Large intestine (tissue), 3 donors: ENCODE measurements at regions not wholly inside any gene's neighbourhood (a gene's known extent, or its start where the extent isn't known, plus 50 kb on each side); places are given as distances from the start of the nearest gene placed in this dataset.
"Not testable (repeated sequence)": the region's sequence is repeated elsewhere in the genome, so short reads cannot be mapped to it uniquely, and the experiment has no call there.

Experiments
- DNase-seq, 2 donors: peaks; one replicate each; pipeline versions ENCODE4 v3.0.0 to v3.0.0-alpha.2; 2013
- H3K27ac ChIP-seq: one replicate; pipeline ENCODE4 v1.5.1; 2013; ENCODE audit warnings: low read length
- H3K27me3 ChIP-seq: 2 replicates; pipeline ENCODE4 v1.6.1; 2013; ENCODE audit warnings: low read length; ENCODE audit not compliant: control insufficient read depth, insufficient read depth
- H3K36me3 ChIP-seq: 2 replicates; pipeline ENCODE4 v1.6.1; 2013; ENCODE audit warnings: low read length; ENCODE audit not compliant: control insufficient read depth, insufficient read depth
- H3K4me1 ChIP-seq: one replicate; pipeline ENCODE4 v1.6.1; 2013; ENCODE audit warnings: low read length; ENCODE audit not compliant: control insufficient read depth, insufficient read depth
- H3K4me3 ChIP-seq: one replicate; pipeline ENCODE4 v1.5.1; 2013; ENCODE audit warnings: low read length
- H3K9me3 ChIP-seq: one replicate; pipeline ENCODE4 v1.6.1; 2013; ENCODE audit warnings: mild to moderate bottlenecking, low read depth, low read length, moderate library complexity; ENCODE audit not compliant: control insufficient read depth
- WGBS: methylation state at CpG from one replicate; pipeline ENCODE4 v1.1.5; 2013; ENCODE audit warnings: low lambda C conversion rate; ENCODE audit not compliant: insufficient coverage; 5-methylcytosine and 5-hydroxymethylcytosine counted together

DNA sequence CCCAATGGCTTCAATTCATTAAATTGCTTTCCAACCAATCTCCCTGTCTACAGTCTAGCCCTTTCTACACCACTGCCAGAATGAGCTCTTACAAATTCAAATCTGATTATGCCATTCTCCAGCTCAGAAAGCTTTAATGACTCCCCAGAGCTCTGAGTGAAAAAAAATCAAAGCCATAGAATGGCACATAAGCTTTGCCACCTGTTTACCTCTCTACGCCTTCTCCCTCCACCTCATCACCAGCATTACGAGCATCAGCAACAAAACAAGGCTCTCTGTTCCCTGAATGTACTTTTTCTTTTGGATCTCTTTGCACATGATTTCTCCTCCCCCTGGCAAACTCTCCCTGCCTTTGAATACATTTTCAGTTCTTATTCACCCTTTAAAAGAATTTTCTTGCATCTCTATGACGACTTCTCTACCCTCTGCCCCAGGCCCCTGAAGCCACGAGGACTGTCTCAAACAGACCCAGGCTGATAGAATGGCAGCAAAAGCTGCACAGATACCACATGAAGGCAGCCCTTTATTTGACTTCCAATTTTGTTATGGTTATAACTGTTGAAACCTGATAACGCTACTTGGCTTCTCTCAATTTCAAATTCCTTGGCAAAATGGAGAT, 516.0 kb downstream of the PCDH7 start:
- Histone ChIP-seq H3K4me3 (no peak overlapping the region), H3K27ac (no peak overlapping the region), H3K4me1 (peaks cover 2% of the 10 kb centered on the region), H3K9me3 (peaks cover 10% of the 10 kb centered on the region), H3K27me3 (no peaks in the 10 kb centered on the region), H3K36me3 (no peaks in the 10 kb centered on the region)
- DNase-seq: no peak
- 85% methylated on average over 5 of the region's 5 CpGs for WGBS

DNA sequence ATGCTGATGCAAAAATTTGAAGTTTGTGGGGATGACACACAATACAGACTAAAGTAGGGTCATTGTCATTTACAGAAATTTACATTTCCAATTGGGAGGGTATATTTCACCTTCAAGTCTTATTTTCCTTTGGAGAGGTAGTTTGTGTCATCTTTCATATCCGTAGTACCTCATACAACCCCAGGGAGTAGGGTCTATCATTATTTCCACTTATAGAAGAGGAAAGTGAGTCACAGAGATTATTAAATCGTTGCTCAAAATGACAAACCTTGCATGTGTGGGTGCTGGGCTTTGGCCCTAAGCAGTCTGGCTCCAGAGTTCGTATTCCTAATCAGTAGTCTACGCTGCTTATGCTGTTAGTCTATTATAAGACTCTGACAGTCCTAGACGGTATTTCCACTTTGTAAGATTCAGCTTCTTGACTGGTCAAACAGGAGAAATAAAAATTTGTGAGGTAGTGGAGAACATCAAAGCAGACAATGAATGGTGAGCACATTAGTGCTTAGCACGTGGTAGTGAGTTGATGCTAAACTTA, 516.5 kb downstream of the PCDH7 start:
- no CpG with 5 or more reads among the region's 6 CpGs for WGBS
- no peak for DNase-seq
- Histone ChIP-seq H3K4me1 (peaks cover 2% of the 10 kb centered on the region), H3K36me3 (no peaks in the 10 kb centered on the region), H3K27me3 (no peaks in the 10 kb centered on the region), H3K27ac (no peak overlapping the region), H3K9me3 (peaks cover 10% of the 10 kb centered on the region), H3K4me3 (no peak overlapping the region)

DNA sequence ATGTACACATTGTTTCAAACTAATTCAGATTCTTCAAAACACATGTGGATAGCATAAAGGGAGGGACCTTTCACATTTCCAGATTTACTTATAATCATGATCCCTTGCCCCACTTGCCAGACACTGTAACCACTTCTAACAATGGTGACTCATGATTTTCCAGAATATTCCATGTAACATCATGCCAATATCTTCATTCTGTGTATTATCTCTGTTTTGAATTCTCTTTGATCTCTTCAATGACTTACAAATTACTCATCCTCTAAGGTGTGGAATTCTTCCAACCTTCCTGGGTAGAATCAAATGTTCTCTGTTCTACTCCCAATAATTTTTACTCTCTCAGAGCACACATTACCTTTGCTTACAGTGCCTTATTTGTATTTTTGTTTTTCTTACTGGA, 517.1 kb downstream of the PCDH7 start:
- Histone ChIP-seq H3K4me1 (peaks cover 2% of the 10 kb centered on the region), H3K36me3 (no peaks in the 10 kb centered on the region), H3K27me3 (no peaks in the 10 kb centered on the region), H3K27ac (no peak overlapping the region), H3K4me3 (no peak overlapping the region), H3K9me3 (peaks cover 10% of the 10 kb centered on the region)
- no peak for DNase-seq

GRCh38 chr4:31239886-31240285, 519.7 kb downstream of the PCDH7 start:
- Histone ChIP-seq H3K27me3 (no peaks in the 10 kb centered on the region), H3K36me3 (no peaks in the 10 kb centered on the region), H3K4me3 (no peak overlapping the region), H3K27ac (no peak overlapping the region), H3K4me1 (peaks cover 2% of the 10 kb centered on the region), H3K9me3 (peaks cover 10% of the 10 kb centered on the region)
- no peak for DNase-seq

DNA sequence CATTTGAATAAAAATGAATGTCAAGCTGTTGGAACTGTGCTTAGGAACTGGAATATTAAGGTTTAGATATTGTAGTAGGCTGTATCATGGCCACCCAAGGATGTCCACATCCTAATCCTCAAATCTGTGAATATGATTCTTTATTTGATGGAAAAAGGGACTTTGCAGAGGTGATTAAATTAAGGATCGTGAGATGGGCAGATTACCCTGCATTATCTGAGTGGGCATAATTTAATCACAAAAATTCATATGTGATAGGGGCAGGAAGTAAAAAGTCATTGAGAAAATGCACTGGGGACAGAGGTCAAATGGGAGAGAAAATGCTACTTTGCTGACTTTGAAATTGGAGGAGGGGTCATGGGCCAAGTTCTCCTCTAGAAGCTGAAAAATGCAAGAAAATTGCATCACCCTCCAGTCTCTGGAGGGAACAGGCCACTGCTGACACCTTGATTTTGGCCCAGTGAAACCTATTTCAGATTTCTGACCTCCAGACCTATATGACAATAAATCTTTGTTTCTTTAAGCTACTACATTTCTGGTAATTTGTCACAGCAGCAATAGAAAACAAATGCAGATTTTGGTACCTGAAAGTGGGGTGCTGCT, 521.4 kb downstream of the PCDH7 start:
- Histone ChIP-seq H3K9me3 (peaks cover 10% of the 10 kb centered on the region), H3K27me3 (no peaks in the 10 kb centered on the region), H3K4me1 (no peaks in the 10 kb centered on the region), H3K27ac (no peak overlapping the region), H3K36me3 (no peaks in the 10 kb centered on the region), H3K4me3 (no peak overlapping the region)
- WGBS: 83% methylated on average over 1 of the region's 1 CpG
- peak in 1 of 2 donors; percentile 23 for DNase-seq

DNA sequence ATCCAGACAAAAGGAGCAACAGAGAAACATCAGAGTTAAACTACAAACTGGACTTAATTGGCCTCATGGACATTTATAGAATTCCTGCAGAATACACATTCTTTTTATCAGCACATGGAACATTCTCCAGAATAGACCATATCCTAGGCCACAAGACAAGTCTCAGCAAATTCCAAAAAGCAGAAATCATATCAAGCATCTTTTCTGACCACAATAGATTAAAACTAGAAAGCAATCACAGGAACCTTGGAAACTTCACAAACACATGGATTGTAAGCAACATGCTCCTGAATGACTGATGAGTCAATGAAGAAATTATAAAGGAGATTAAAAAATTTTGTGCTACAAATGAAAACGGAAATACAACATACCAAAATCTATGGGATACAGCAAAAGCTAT, 526.7 kb downstream of the PCDH7 start:
- 82% methylated on average over 1 of the region's 1 CpG for WGBS
- no peaks in the 10 kb centered on the region for H3K9me3 ChIP-seq
- H3K36me3 ChIP-seq: no peaks in the 10 kb centered on the region
- H3K4me3 ChIP-seq: no peak overlapping the region
- no peak for DNase-seq
- no peaks in the 10 kb centered on the region for H3K4me1 ChIP-seq
- H3K27ac ChIP-seq: no peak overlapping the region
- peaks cover 3% of the 10 kb centered on the region for H3K27me3 ChIP-seq

GRCh38 chr4:31259119-31259518, 539.0 kb downstream of the PCDH7 start:
- Histone ChIP-seq H3K27ac (no peak overlapping the region), H3K4me3 (no peak overlapping the region), H3K36me3 (no peaks in the 10 kb centered on the region), H3K27me3 (no peaks in the 10 kb centered on the region), H3K4me1 (no peaks in the 10 kb centered on the region), H3K9me3 (peaks cover 5% of the 10 kb centered on the region)
- no CpG with 5 or more reads among the region's 15 CpGs for WGBS
- DNase-seq: no peak

DNA sequence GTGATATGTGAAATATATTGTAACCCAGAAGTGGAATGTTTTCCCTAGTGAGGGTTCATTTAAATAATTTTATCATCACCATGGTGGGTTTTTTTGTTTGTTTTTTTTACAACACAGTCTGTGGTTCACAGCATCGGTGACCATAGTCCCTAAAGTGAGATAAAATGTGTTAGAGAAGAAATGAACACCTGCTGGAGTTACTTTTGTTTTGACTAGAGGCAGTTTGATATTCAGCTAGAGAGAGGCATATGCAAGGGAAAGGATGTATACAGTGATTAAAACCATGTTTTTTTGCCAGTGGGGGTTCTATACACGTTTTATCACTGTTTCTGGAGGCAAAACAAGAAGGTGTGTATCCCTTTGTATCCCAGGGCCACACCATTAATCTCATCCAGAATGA, 541.5 kb downstream of the PCDH7 start:
- no peak overlapping the region for H3K4me3 ChIP-seq
- H3K27ac ChIP-seq: no peak overlapping the region
- H3K9me3 ChIP-seq: peaks cover 5% of the 10 kb centered on the region
- H3K27me3 ChIP-seq: no peaks in the 10 kb centered on the region
- no peak for DNase-seq
- 30% methylated on average over 1 of the region's 2 CpGs for WGBS
- H3K4me1 ChIP-seq: no peaks in the 10 kb centered on the region
- no peaks in the 10 kb centered on the region for H3K36me3 ChIP-seq

- not testable (repeated sequence) for DNase-seq, H3K4me3 ChIP-seq, H3K27me3 ChIP-seq, H3K4me1 ChIP-seq, H3K27ac ChIP-seq, H3K9me3 ChIP-seq, H3K36me3 ChIP-seq
- WGBS: no CpG with 5 or more reads among the region's 4 CpGs
Measured at GRCh38 chr4:31266094-31266493, 545.9 kb downstream of the PCDH7 start.

DNA sequence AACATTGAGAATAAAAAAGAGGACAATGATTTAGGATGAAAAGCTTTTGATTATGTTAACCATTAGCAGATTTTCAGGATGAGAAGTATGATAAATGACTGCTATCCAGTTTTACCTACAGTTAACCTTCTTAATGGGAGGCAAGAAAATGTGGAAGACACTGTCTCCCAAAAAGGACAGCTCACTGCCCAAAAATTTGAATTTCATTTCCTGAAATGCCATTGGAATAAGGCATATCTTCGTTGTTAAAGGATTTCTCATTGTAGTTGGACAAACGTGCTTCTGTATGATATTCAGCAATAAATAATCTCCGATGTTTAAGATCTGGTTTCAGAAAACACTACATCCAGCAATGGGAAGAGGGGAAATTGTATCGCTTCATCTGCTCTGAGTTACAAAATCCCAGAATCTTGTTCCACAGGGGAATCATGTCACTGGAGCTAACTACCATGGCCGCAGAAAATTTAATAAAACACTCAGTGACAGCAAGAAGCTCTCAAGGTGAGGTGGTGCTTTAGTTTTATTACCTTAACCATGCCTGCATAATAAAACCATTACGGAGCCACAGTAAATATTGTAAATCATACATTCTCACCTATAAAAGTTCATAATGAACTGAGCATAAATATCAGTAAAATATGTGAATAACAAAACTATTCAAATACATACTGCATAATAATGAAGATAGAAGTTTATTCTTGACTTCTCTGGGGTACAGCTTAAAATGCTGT, 552.3 kb downstream of the PCDH7 start:
- H3K4me3 ChIP-seq: no peak overlapping the region
- peak in 1 of 2 donors; percentile 47 for DNase-seq
- H3K9me3 ChIP-seq: no peaks in the 10 kb centered on the region
- WGBS: 33% methylated on average over 2 of the region's 6 CpGs
- no peaks in the 10 kb centered on the region for H3K36me3 ChIP-seq
- peak overlapping the region; percentile 1 for H3K27ac ChIP-seq
- peaks cover 12% of the 10 kb centered on the region for H3K4me1 ChIP-seq
- H3K27me3 ChIP-seq: no peaks in the 10 kb centered on the region
